ENCODE measurements at regions not wholly inside any gene's neighbourhood (a gene's known extent, or its start where the extent isn't known, plus 50 kb on each side); places are given as distances from the start of the nearest gene placed in this dataset.

GRCh38 chr11:129652835-129653234, 162.8 kb upstream of the TMEM45B start:
- H3K4me3 ChIP-seq (ENCODE audit: low read depth, low read length), result no peak overlapping the region
- no peak for DNase-seq (ENCODE audit: low read depth)
- no peak for TF ChIP-seq CTCF (IDR thresholded peaks at IDR 0.05; ENCODE audit: low read depth, low read length)
- TF ChIP-seq POLR2A (IDR thresholded peaks at IDR 0.05; ENCODE audit: extremely low read depth, insufficient read length), result no peak
- TF ChIP-seq MAX (IDR thresholded peaks at IDR 0.05; ENCODE audit: low read depth, low read length), result no peak
- no peak for TF ChIP-seq MYC (IDR thresholded peaks at IDR 0.05; ENCODE audit: low read depth, low read length)

- no peak overlapping the region for H3K4me3 ChIP-seq (ENCODE audit: low read depth, low read length)
- no peak for DNase-seq (ENCODE audit: low read depth)
- no peak for TF ChIP-seq POLR2A (IDR thresholded peaks at IDR 0.05; ENCODE audit: extremely low read depth, insufficient read length)
- no peak for TF ChIP-seq CTCF (IDR thresholded peaks at IDR 0.05; ENCODE audit: low read depth, low read length)
- no peak for TF ChIP-seq MYC (IDR thresholded peaks at IDR 0.05; ENCODE audit: low read depth, low read length)
- TF ChIP-seq MAX (IDR thresholded peaks at IDR 0.05; ENCODE audit: low read depth, low read length), result no peak
These were observed 160.3 kb upstream of the TMEM45B start for GRCh38 chr11:129655247-129655832.

- no peak overlapping the region for H3K4me3 ChIP-seq (ENCODE audit: low read depth, low read length)
- TF ChIP-seq MYC (IDR thresholded peaks at IDR 0.05; ENCODE audit: low read depth, low read length), result no peak
- TF ChIP-seq POLR2A (IDR thresholded peaks at IDR 0.05; ENCODE audit: extremely low read depth, insufficient read length), result no peak
- TF ChIP-seq MAX (IDR thresholded peaks at IDR 0.05; ENCODE audit: low read depth, low read length), result no peak
- TF ChIP-seq CTCF (IDR thresholded peaks at IDR 0.05; ENCODE audit: low read depth, low read length), result no peak
- no peak for DNase-seq (ENCODE audit: low read depth)
These were observed 157.7 kb upstream of the TMEM45B start for GRCh38 chr11:129657866-129658525.

- H3K4me3 ChIP-seq (ENCODE audit: low read depth, low read length), result no peak overlapping the region
- DNase-seq (ENCODE audit: low read depth), result no peak
- TF ChIP-seq POLR2A (IDR thresholded peaks at IDR 0.05; ENCODE audit: extremely low read depth, insufficient read length), result no peak
These were observed 157.2 kb upstream of the TMEM45B start for GRCh38 chr11:129658526-129658867.

GRCh38 chr11:129680907-129681306, 134.7 kb upstream of the TMEM45B start:
- no peak overlapping the region for H3K4me3 ChIP-seq (ENCODE audit: low read depth, low read length)
- TF ChIP-seq MYC (IDR thresholded peaks at IDR 0.05; ENCODE audit: low read depth, low read length), result no peak
- DNase-seq (ENCODE audit: low read depth), result no peak

GRCh38 chr11:129681344-129682114, 134.1 kb upstream of the TMEM45B start:
- no peak for DNase-seq (ENCODE audit: low read depth)
- H3K4me3 ChIP-seq (ENCODE audit: low read depth, low read length), result no peak overlapping the region
- no peak for TF ChIP-seq CTCF (IDR thresholded peaks at IDR 0.05; ENCODE audit: low read depth, low read length)
- TF ChIP-seq POLR2A (IDR thresholded peaks at IDR 0.05; ENCODE audit: extremely low read depth, insufficient read length), result no peak
- TF ChIP-seq MAX (IDR thresholded peaks at IDR 0.05; ENCODE audit: low read depth, low read length), result no peak
- no peak for TF ChIP-seq MYC (IDR thresholded peaks at IDR 0.05; ENCODE audit: low read depth, low read length)

All from NB4 (cell line).